K562 (cell line): ENCODE measurements at regions not wholly inside any gene's neighbourhood (a gene's known extent, or its start where the extent isn't known, plus 50 kb on each side); places are given as distances from the start of the nearest gene placed in this dataset.

Experiments
- CAMTA2 ChIP-seq: fragments of 250-450 bp; sonication (Bioruptor Pico); conservative IDR thresholded peaks from 2 replicates; pipeline ENCODE4 v1.5.1; 2022
- FIP1L1 ChIP-seq: fragments of 200-400 bp; formaldehyde crosslinking; IDR thresholded peaks from 2 replicates; pipeline ENCODE4 v1.6.1; 2018; ENCODE audit warnings: mild to moderate bottlenecking, low read depth, low read length; ENCODE audit not compliant: poor library complexity, severe bottlenecking
- TEAD1 ChIP-seq, 2 experiments: fragments of 450-650 bp in 1 of 2; sonication (generic) in 1 of 2; formaldehyde crosslinking; IDR thresholded peaks; 2 replicates each; pipeline versions ENCODE4 v1.4.0 to v1.8.0; 2020 to 2022; ENCODE audit warnings: mild to moderate bottlenecking in 2 of 2, missing genetic modification reagents in 1 of 2
- ZFP30 ChIP-seq: fragments of 250-450 bp; sonication (Bioruptor Pico); IDR thresholded peaks from 2 replicates; pipeline ENCODE4 v1.8.0; 2022; ENCODE audit warnings: moderate library complexity, mild to moderate bottlenecking, inconsistent platforms, borderline replicate concordance
- TF ChIP-seq, protein P1 (sequence below), 3 experiments: IDR thresholded peaks in 2 of 3; conservative IDR thresholded peaks in 1 of 3; 2 replicates each; pipeline ENCODE4 v1.5.1; 2011 to 2012; ENCODE audit warnings: low read length in 3 of 3, mild to moderate bottlenecking in 3 of 3, control low read depth in 2 of 3, improper control_type of control experiment in 1 of 3, inconsistent platforms in 1 of 3, low read depth in 1 of 3, mixed read lengths in 1 of 3, moderate library complexity in 1 of 3; ENCODE audit not compliant: insufficient read depth in 2 of 3
- TF ChIP-seq, protein P2 (sequence below): sonication (generic); formaldehyde crosslinking; IDR thresholded peaks from 2 replicates; pipeline ENCODE4 v1.9.0; 2022; ENCODE audit warnings: mild to moderate bottlenecking, missing genetic modification reagents
- TF ChIP-seq, protein P3 (sequence below): fragments of 250-450 bp; sonication (Bioruptor Pico); IDR thresholded peaks from 2 replicates; pipeline ENCODE4 v1.5.0; 2021
- TF ChIP-seq, protein P4 (sequence below): sonication (generic); formaldehyde crosslinking; IDR thresholded peaks from 2 replicates; pipeline ENCODE4 v1.9.0; 2022; ENCODE audit warnings: mild to moderate bottlenecking, missing genetic modification reagents

DNA sequence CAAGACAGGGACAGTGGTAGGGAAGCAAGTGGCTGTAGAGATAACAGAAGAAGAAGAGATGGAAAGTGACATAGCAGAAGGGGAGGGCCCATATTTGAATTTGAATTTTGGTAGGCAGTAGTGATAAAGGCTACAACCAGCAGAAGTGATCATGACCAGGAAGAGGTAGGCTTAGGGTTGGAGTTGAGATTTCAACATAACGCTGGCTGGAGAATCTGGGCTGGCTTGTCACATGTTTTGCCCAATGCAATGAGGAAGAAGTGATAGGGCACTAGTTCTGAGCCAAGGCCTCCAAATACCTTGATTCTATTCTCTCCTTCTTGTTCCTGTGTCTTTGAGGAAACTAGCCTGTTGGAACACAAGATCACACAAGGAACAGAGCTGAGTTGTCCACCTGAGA lies 69.4 kb downstream of the SCG2 start:
- TF ChIP-seq, protein P1, sequence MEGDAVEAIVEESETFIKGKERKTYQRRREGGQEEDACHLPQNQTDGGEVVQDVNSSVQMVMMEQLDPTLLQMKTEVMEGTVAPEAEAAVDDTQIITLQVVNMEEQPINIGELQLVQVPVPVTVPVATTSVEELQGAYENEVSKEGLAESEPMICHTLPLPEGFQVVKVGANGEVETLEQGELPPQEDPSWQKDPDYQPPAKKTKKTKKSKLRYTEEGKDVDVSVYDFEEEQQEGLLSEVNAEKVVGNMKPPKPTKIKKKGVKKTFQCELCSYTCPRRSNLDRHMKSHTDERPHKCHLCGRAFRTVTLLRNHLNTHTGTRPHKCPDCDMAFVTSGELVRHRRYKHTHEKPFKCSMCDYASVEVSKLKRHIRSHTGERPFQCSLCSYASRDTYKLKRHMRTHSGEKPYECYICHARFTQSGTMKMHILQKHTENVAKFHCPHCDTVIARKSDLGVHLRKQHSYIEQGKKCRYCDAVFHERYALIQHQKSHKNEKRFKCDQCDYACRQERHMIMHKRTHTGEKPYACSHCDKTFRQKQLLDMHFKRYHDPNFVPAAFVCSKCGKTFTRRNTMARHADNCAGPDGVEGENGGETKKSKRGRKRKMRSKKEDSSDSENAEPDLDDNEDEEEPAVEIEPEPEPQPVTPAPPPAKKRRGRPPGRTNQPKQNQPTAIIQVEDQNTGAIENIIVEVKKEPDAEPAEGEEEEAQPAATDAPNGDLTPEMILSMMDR (IDR thresholded peaks at IDR 0.05 in 2 of 3, conservative IDR thresholded peaks at IDR 0.05 in 1 of 3; ENCODE audit: insufficient read depth in 2 of 3, low read depth in 1 of 3, low read length in 3 of 3): no peak
- TF ChIP-seq, protein P2, sequence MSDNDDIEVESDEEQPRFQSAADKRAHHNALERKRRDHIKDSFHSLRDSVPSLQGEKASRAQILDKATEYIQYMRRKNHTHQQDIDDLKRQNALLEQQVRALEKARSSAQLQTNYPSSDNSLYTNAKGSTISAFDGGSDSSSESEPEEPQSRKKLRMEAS: no peak
- no peak for TF ChIP-seq CAMTA2 (CRISPR knock-in tag)
- no peak for TF ChIP-seq TEAD1 (CRISPR knock-in tag; IDR thresholded peaks at IDR 0.05)
- TF ChIP-seq, protein P3, sequence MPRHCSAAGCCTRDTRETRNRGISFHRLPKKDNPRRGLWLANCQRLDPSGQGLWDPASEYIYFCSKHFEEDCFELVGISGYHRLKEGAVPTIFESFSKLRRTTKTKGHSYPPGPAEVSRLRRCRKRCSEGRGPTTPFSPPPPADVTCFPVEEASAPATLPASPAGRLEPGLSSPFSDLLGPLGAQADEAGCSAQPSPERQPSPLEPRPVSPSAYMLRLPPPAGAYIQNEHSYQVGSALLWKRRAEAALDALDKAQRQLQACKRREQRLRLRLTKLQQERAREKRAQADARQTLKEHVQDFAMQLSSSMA (CRISPR knock-in tag): no peak
- no peak for TF ChIP-seq FIP1L1
- TF ChIP-seq ZFP30: no peak
- TF ChIP-seq, protein P4, sequence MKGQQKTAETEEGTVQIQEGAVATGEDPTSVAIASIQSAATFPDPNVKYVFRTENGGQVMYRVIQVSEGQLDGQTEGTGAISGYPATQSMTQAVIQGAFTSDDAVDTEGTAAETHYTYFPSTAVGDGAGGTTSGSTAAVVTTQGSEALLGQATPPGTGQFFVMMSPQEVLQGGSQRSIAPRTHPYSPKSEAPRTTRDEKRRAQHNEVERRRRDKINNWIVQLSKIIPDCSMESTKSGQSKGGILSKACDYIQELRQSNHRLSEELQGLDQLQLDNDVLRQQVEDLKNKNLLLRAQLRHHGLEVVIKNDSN (CRISPR knock-in tag): no peak
